ENCODE measurements at regions not wholly inside any gene's neighbourhood (a gene's known extent, or its start where the extent isn't known, plus 50 kb on each side); places are given as distances from the start of the nearest gene placed in this dataset.

DNA sequence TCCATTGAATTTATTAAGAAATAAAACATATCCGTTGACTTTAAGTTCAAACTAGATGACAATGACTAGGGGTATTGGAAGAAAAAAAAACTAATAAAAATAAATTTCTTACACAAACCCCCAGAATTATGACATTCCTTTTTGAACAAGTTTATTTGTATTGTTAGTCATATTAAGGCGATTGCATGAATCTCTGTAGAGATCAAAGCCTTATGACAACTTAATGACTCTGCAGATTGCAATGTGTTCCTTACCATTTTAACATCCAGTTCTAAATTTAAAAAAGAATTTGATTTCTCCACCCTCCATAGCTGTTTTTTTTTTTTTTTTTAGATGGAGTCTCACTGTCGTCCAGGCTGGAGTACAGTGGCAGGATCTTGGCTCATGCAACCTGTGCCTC, 189.8 kb upstream of the CEP162 start:
- no peak for TF ChIP-seq CTCF (tag by site-specific recombination; IDR thresholded peaks at IDR 0.05)
- TF ChIP-seq ZFP41 (tag by site-specific recombination; IDR thresholded peaks at IDR 0.05; ENCODE audit: borderline replicate concordance), result no peak
- no peak for TF ChIP-seq ZNF26 (tag by site-specific recombination; IDR thresholded peaks at IDR 0.05)
- no peak for TF ChIP-seq ZNF629 (tag by site-specific recombination; IDR thresholded peaks at IDR 0.05)
- no peak for TF ChIP-seq ZNF624 (tag by site-specific recombination; IDR thresholded peaks at IDR 0.05)
- no peak for TF ChIP-seq ZNF660 (tag by site-specific recombination; IDR thresholded peaks at IDR 0.05)
- no peak for TF ChIP-seq ZNF184 (tag by site-specific recombination; IDR thresholded peaks at IDR 0.05)
- TF ChIP-seq ZNF501 (tag by site-specific recombination; IDR thresholded peaks at IDR 0.05), result no peak
- no peak for TF ChIP-seq ZNF121 (tag by site-specific recombination; IDR thresholded peaks at IDR 0.05)
- no peak for TF ChIP-seq BCL11A (tag by site-specific recombination; IDR thresholded peaks at IDR 0.05; ENCODE audit: low read depth)
- TF ChIP-seq ZSCAN5A (tag by site-specific recombination; IDR thresholded peaks at IDR 0.05), result no peak
- no peak for TF ChIP-seq SCRT2 (tag by site-specific recombination; IDR thresholded peaks at IDR 0.05)
- TF ChIP-seq ZNF274 (IDR thresholded peaks at IDR 0.05; ENCODE audit: low read length), result no peak
- no peak for TF ChIP-seq ZNF274 (tag by site-specific recombination; IDR thresholded peaks at IDR 0.05; ENCODE audit: borderline replicate concordance)

Data from HEK293 (cell line).